ENCODE measurements at regions not wholly inside any gene's neighbourhood (a gene's known extent, or its start where the extent isn't known, plus 50 kb on each side); places are given as distances from the start of the nearest gene placed in this dataset.

DNA sequence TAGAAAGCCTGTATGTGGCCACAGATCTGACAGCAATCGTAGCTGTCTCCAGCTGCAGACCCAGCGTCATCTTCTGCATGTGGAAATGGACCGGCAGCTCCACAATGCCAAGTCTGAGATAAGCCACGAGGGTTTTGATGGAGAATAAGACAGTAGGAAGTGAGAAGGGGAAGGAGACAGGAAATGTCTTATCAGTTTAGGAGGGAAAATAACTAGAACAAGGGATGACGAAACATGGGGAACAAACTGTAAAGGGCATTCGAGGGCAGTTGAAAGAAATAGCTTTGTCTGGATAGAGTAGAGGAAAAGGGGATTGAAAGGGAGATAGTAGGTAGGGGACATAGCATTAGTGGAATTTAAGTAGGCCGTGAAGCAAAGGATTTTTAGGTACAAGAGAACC, 74.0 kb upstream of the CTTNBP2NL start:
- H3K27ac ChIP-seq (ENCODE audit: low read depth in 1 of 2, low read length in 2 of 2): no peak overlapping the region
- DNase-seq: no peak
- no peak overlapping the region for H3K4me3 ChIP-seq (replicated peaks in 1 of 3; ENCODE audit: low read depth in 2 of 3, low read length in 3 of 3)
- H2AFZ ChIP-seq (ENCODE audit: insufficient read depth, low read depth, low read length, poor library complexity, severe bottlenecking): no peak overlapping the region
- no peaks in the 10 kb centered on the region for H3K4me1 ChIP-seq (ENCODE audit: control insufficient read depth in 1 of 2, insufficient read depth in 2 of 2, low read length in 2 of 2)
- H3K36me3 ChIP-seq (replicated peaks in 1 of 2; ENCODE audit: control insufficient read depth in 1 of 2, insufficient read depth in 2 of 2, low read length in 2 of 2): no peaks in the 10 kb centered on the region
- Mint-ChIP-seq H3K27me3 (ENCODE audit: low read depth in 3 of 3) (peaks cover 9 to 12% (median 10%) of the 10 kb centered on the region in 3 donors), H3K4me1 (peaks cover 4% of the 10 kb centered on the region), H3K9me3 (peaks cover 0 to 1% (median 0%) of the 10 kb centered on the region in 7 donors), H3K36me3 (no peaks in the 10 kb centered on the region), H3K27ac (peak overlapping the region in 1 of 7 donors; percentile 63), H3K4me3 (no peak overlapping the region)
- H3K27me3 ChIP-seq (ENCODE audit: control insufficient read depth in 2 of 2, insufficient read depth in 2 of 2, low read length in 2 of 2): no peaks in the 10 kb centered on the region
- no peak overlapping the region for H3K9ac ChIP-seq (ENCODE audit: insufficient read depth, low read length, poor library complexity, severe bottlenecking)
- H4K20me1 ChIP-seq (ENCODE audit: insufficient read depth, low read length): no peaks in the 10 kb centered on the region
- H3K9me3 ChIP-seq (replicated peaks in 1 of 2; ENCODE audit: control insufficient read depth in 1 of 2, insufficient read depth in 1 of 2, low read length in 2 of 2): no peaks in the 10 kb centered on the region
- no peak overlapping the region for H3K4me2 ChIP-seq (replicated peaks; ENCODE audit: extremely low read depth, low read length, poor library complexity, severe bottlenecking)
- intact Hi-C loops (cut with micrococcal nuclease): no loop called here
- no peaks in the 10 kb centered on the region for H3K79me2 ChIP-seq (ENCODE audit: insufficient read depth, low read length)
- 59% methylated on average over 7 of the region's 7 CpGs for WGBS (ENCODE audit: insufficient coverage)
- TF ChIP-seq, protein P1, sequence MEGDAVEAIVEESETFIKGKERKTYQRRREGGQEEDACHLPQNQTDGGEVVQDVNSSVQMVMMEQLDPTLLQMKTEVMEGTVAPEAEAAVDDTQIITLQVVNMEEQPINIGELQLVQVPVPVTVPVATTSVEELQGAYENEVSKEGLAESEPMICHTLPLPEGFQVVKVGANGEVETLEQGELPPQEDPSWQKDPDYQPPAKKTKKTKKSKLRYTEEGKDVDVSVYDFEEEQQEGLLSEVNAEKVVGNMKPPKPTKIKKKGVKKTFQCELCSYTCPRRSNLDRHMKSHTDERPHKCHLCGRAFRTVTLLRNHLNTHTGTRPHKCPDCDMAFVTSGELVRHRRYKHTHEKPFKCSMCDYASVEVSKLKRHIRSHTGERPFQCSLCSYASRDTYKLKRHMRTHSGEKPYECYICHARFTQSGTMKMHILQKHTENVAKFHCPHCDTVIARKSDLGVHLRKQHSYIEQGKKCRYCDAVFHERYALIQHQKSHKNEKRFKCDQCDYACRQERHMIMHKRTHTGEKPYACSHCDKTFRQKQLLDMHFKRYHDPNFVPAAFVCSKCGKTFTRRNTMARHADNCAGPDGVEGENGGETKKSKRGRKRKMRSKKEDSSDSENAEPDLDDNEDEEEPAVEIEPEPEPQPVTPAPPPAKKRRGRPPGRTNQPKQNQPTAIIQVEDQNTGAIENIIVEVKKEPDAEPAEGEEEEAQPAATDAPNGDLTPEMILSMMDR (IDR thresholded peaks at IDR 0.05): no peak

DNA sequence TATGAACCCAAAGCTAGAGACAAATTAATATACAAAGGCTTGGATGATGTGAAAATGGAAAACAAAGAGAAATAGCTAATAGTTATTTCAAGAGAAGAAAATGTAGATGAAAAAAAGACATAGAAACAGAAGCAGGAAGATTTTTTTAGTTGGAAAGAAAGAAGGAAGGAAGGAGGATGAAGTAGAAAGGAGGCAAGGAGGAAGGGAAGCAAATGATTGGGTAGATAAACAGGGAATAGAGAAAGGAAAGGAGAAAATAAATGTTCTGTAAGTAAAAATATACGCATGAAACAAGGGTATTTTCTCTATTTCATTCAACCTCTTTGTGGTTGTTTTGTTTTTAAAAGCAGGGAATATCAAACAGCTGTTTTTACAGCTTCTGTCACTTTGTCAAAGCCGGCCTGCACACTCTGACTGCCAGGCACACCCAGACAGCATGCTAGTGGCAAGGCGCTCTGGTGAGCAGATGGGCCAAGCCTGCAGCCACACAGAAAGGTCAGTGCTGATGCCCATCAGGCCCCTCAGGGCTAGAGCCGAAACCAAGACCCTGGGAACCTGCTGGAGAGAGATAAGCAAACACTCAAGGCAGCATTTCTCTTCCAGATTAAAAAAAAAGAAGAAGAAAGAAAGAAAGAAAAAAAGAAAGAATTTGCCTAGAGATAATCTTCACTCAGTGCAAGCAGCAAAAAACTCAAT, 72.9 kb upstream of the CTTNBP2NL start:
- peaks cover 9 to 10% (median 10%) of the 10 kb centered on the region in 3 donors for H3K27me3 Mint-ChIP-seq (ENCODE audit: low read depth in 3 of 3)
- WGBS (ENCODE audit: insufficient coverage): 100% methylated on average over 1 of the region's 4 CpGs
- Histone ChIP-seq H3K9ac (ENCODE audit: insufficient read depth, low read length, poor library complexity, severe bottlenecking) (no peak overlapping the region), H4K20me1 (ENCODE audit: insufficient read depth, low read length) (no peaks in the 10 kb centered on the region), H3K27ac (ENCODE audit: low read depth in 1 of 2, low read length in 2 of 2) (no peak overlapping the region), H3K4me3 (replicated peaks in 1 of 3; ENCODE audit: low read depth in 2 of 3, low read length in 3 of 3) (no peak overlapping the region), H3K9me3 (replicated peaks in 1 of 2; ENCODE audit: control insufficient read depth in 1 of 2, insufficient read depth in 1 of 2, low read length in 2 of 2) (no peaks in the 10 kb centered on the region), H3K4me2 (replicated peaks; ENCODE audit: extremely low read depth, low read length, poor library complexity, severe bottlenecking) (no peak overlapping the region), H3K36me3 (replicated peaks in 1 of 2; ENCODE audit: control insufficient read depth in 1 of 2, insufficient read depth in 2 of 2, low read length in 2 of 2) (no peaks in the 10 kb centered on the region), H3K4me1 (ENCODE audit: control insufficient read depth in 1 of 2, insufficient read depth in 2 of 2, low read length in 2 of 2) (no peaks in the 10 kb centered on the region), H3K27me3 (ENCODE audit: control insufficient read depth in 2 of 2, insufficient read depth in 2 of 2, low read length in 2 of 2) (no peaks in the 10 kb centered on the region), H2AFZ (ENCODE audit: insufficient read depth, low read depth, low read length, poor library complexity, severe bottlenecking) (no peak overlapping the region), H3K79me2 (ENCODE audit: insufficient read depth, low read length) (no peaks in the 10 kb centered on the region)
- no peak overlapping the region for H3K4me3 Mint-ChIP-seq
- no peak for DNase-seq
- H3K9me3 Mint-ChIP-seq: peaks cover 0 to 1% (median 0%) of the 10 kb centered on the region in 7 donors
- intact Hi-C loops (cut with micrococcal nuclease): no loop called here
- H3K27ac Mint-ChIP-seq: no peak overlapping the region
- no peaks in the 10 kb centered on the region for H3K36me3 Mint-ChIP-seq
- peaks cover 4% of the 10 kb centered on the region for H3K4me1 Mint-ChIP-seq
- TF ChIP-seq, protein P1 (IDR thresholded peaks at IDR 0.05): no peak

All from CD14-positive monocyte (primary cell).